H1 (cell line): ENCODE measurements at regions not wholly inside any gene's neighbourhood (a gene's known extent, or its start where the extent isn't known, plus 50 kb on each side); places are given as distances from the start of the nearest gene placed in this dataset.

Experiments
- CTCF ChIA-PET: fragments of 300-600 bp; sonication (Branson Sonifier 250); formaldehyde crosslinking; loops from one replicate; lab custom pipeline; 2021; ENCODE audit not compliant: partially characterized antibody; lab: Charles Lee
- POLR2A ChIA-PET: fragments of 300-600 bp; sonication (Branson Sonifier 250); formaldehyde crosslinking; loops from one replicate; lab custom pipeline; 2021; ENCODE audit warnings: inconsistent platforms; ENCODE audit not compliant: partially characterized antibody; lab: Charles Lee
- DNase-seq, 2 experiments: peaks; one replicate each; pipeline versions ENCODE4 v3.0.0 to v3.0.0-alpha.2; 2010 to 2022; ENCODE audit warnings: low spot score in 2 of 2, low read depth in 1 of 2, mixed read lengths in 1 of 2
- FAIRE-seq: peaks from 2 replicates; lab custom pipeline; 2011; peaks lifted over from hg19 to GRCh38; lab: Jason Lieb, UNC
- H2AFZ ChIP-seq: 2 replicates; pipeline ENCODE4 v1.8.1; 2012; ENCODE audit warnings: low read length, inconsistent platforms
- H2AK5ac ChIP-seq: 2 replicates; pipeline ENCODE4 v1.6.1; 2013; ENCODE audit warnings: low read depth, low read length
- H2BK120ac ChIP-seq: replicated peaks from 2 replicates; pipeline ENCODE3; 2013; ENCODE audit warnings: low read depth, low read length, inconsistent platforms
- H2BK12ac ChIP-seq: 2 replicates; pipeline ENCODE4 v1.6.1; 2013; ENCODE audit warnings: low read depth, low read length
- H2BK15ac ChIP-seq: 2 replicates; pipeline ENCODE4 v1.6.1; 2013; ENCODE audit warnings: low read length
- H2BK20ac ChIP-seq: 2 replicates; pipeline ENCODE4 v1.6.1; 2013; ENCODE audit warnings: low read length
- H2BK5ac ChIP-seq: 2 replicates; pipeline ENCODE4 v1.6.1; 2013; ENCODE audit warnings: low read depth, low read length
- H3K14ac ChIP-seq: 2 replicates; pipeline ENCODE4 v1.6.1; 2013; ENCODE audit warnings: inconsistent platforms; ENCODE audit not compliant: insufficient read length
- H3K18ac ChIP-seq: 2 replicates; pipeline ENCODE4 v1.6.1; 2013; ENCODE audit warnings: low read length; ENCODE audit errors: extremely low read depth
- H3K23ac ChIP-seq: 2 replicates; pipeline ENCODE4 v1.6.1; 2013; ENCODE audit warnings: inconsistent platforms; ENCODE audit not compliant: insufficient read length
- H3K23me2 ChIP-seq: 2 replicates; pipeline ENCODE4 v1.6.1; 2013; ENCODE audit warnings: low read depth, low read length
- H3K27ac ChIP-seq: 2 replicates; pipeline ENCODE4 v1.6.1; 2011; ENCODE audit warnings: low read depth, low read length, inconsistent platforms
- H3K27me3 ChIP-seq, 4 experiments: replicated peaks in 1 of 4; 1 replicate in 1 of 4; 2 replicates in 3 of 4; pipeline versions ENCODE4 v1.6.1 to v1.8.1; 2011 to 2013; ENCODE audit warnings: low read length in 3 of 4, mild to moderate bottlenecking in 3 of 4, inconsistent platforms in 2 of 4, mixed read lengths in 2 of 4, moderate library complexity in 1 of 4; ENCODE audit not compliant: control insufficient read depth in 3 of 4, insufficient read depth in 3 of 4; ENCODE audit errors: extremely low read depth in 1 of 4
- H3K36me3 ChIP-seq, 4 experiments: 2 replicates each; pipeline versions ENCODE4 v1.6.1 to v1.8.1; 2011 to 2013; ENCODE audit warnings: mild to moderate bottlenecking in 4 of 4, low read length in 3 of 4, moderate library complexity in 2 of 4, control low read depth in 1 of 4, inconsistent platforms in 1 of 4; ENCODE audit not compliant: insufficient read depth in 4 of 4, control insufficient read depth in 2 of 4
- H3K4ac ChIP-seq: replicated peaks from 2 replicates; pipeline ENCODE3; 2013; ENCODE audit warnings: low read length, low read depth, mixed read lengths, inconsistent platforms; ENCODE audit not compliant: insufficient read length
- H3K4me1 ChIP-seq, 4 experiments: replicated peaks in 1 of 4; 1 replicate in 1 of 4; 2 replicates in 3 of 4; pipeline versions ENCODE4 v1.6.1 to v1.8.1; 2011 to 2013; ENCODE audit warnings: low read length in 3 of 4, inconsistent platforms in 2 of 4, mixed read lengths in 1 of 4; ENCODE audit not compliant: insufficient read depth in 4 of 4, control insufficient read depth in 3 of 4
- H3K4me2 ChIP-seq, 2 experiments: 2 replicates each; pipeline versions ENCODE4 v1.6.1 to v1.8.1; 2011 to 2013; ENCODE audit warnings: low read depth in 2 of 2, low read length in 2 of 2, control low read depth in 1 of 2, inconsistent platforms in 1 of 2, mild to moderate bottlenecking in 1 of 2; ENCODE audit not compliant: insufficient read depth in 1 of 2
- H3K4me3 ChIP-seq, 4 experiments: fragments of 200-600, 300-600 bp in 1 of 4; sonication (generic), shearing (Covaris generic), sonication (Bioruptor Twin) in 1 of 4; 2 replicates each; pipeline versions ENCODE4 v1.5.1 to v1.8.1; 2011 to 2016; ENCODE audit warnings: low read length in 4 of 4, low read depth in 3 of 4, control low read depth in 2 of 4, inconsistent platforms in 2 of 4, mild to moderate bottlenecking in 2 of 4, mixed read lengths in 1 of 4, moderate library complexity in 1 of 4; ENCODE audit not compliant: insufficient read depth in 2 of 4; ENCODE audit errors: extremely low read depth in 1 of 4
- H3K56ac ChIP-seq: replicated peaks from 2 replicates; pipeline ENCODE3; 2013; ENCODE audit warnings: low read depth, mild to moderate bottlenecking, mixed read lengths, low read length, inconsistent platforms; ENCODE audit not compliant: insufficient read length
- H3K79me1 ChIP-seq: 2 replicates; pipeline ENCODE4 v1.6.1; 2013; ENCODE audit warnings: low read depth, low read length, control low read depth
- H3K79me2 ChIP-seq, 2 experiments: 2 replicates each; pipeline versions ENCODE4 v1.6.1 to v1.8.1; 2012 to 2013; ENCODE audit warnings: low read length in 2 of 2, mild to moderate bottlenecking in 2 of 2, inconsistent platforms in 1 of 2; ENCODE audit not compliant: insufficient read depth in 2 of 2, control insufficient read depth in 1 of 2
- H3K9ac ChIP-seq, 4 experiments: replicated peaks in 1 of 4; 1 replicate in 1 of 4; 2 replicates in 3 of 4; pipeline versions ENCODE4 v1.6.1 to v1.8.1; 2011 to 2013; ENCODE audit warnings: low read depth in 3 of 4, low read length in 3 of 4, control low read depth in 2 of 4, mild to moderate bottlenecking in 2 of 4, moderate library complexity in 2 of 4, inconsistent platforms in 1 of 4; ENCODE audit errors: extremely low read depth in 1 of 4
- H3K9me3 ChIP-seq, 2 experiments: 2 replicates each; pipeline versions ENCODE4 v1.6.1 to v1.8.1; 2012 to 2013; ENCODE audit warnings: mild to moderate bottlenecking in 2 of 2, moderate library complexity in 2 of 2, control low read depth in 1 of 2, inconsistent platforms in 1 of 2, low read depth in 1 of 2, low read length in 1 of 2, mixed read lengths in 1 of 2; ENCODE audit not compliant: insufficient read depth in 2 of 2
- H4K20me1 ChIP-seq, 2 experiments: replicated peaks in 1 of 2; 2 replicates each; pipeline versions ENCODE3 to v1.8.1; 2011 to 2013; ENCODE audit warnings: inconsistent platforms in 2 of 2, low read length in 2 of 2, mild to moderate bottlenecking in 1 of 2; ENCODE audit not compliant: insufficient read depth in 2 of 2, control insufficient read depth in 1 of 2
- H4K5ac ChIP-seq: 2 replicates; pipeline ENCODE4 v1.6.1; 2013; ENCODE audit warnings: low read length, low read depth, mixed read lengths, inconsistent platforms; ENCODE audit not compliant: insufficient read length
- H4K8ac ChIP-seq: 2 replicates; pipeline ENCODE4 v1.8.0; 2013; ENCODE audit warnings: mild to moderate bottlenecking, moderate library complexity, low read length, inconsistent platforms; ENCODE audit not compliant: insufficient read depth; ENCODE audit errors: extremely low read depth
- H4K91ac ChIP-seq: replicated peaks from 2 replicates; pipeline ENCODE3; 2013; ENCODE audit warnings: low read length, mixed read lengths, inconsistent platforms; ENCODE audit not compliant: insufficient read length
- ATF2 ChIP-seq: IDR thresholded peaks from 2 replicates; pipeline ENCODE4 v1.6.1; 2012; ENCODE audit warnings: low read length, inconsistent platforms
- BACH1 ChIP-seq: IDR thresholded peaks from 2 replicates; pipeline ENCODE4 v1.6.1; 2012; ENCODE audit warnings: low read length, improper control_type of control experiment
- CREB1 ChIP-seq: IDR thresholded peaks from 2 replicates; pipeline ENCODE4 v1.6.1; 2012; ENCODE audit warnings: inconsistent platforms
- CTBP2 ChIP-seq: IDR thresholded peaks from 2 replicates; pipeline ENCODE4 v1.7.0; 2011; ENCODE audit warnings: borderline replicate concordance, mild to moderate bottlenecking, moderate library complexity, mixed read lengths, low read length; ENCODE audit not compliant: insufficient read depth, insufficient read length
- GABPA ChIP-seq: IDR thresholded peaks from 2 replicates; pipeline ENCODE4 v1.6.1; 2011; ENCODE audit warnings: mild to moderate bottlenecking, low read length, moderate library complexity, borderline replicate concordance; ENCODE audit not compliant: insufficient read depth
- RAD21 ChIP-seq, 2 experiments: IDR thresholded peaks in 1 of 2; conservative IDR thresholded peaks in 1 of 2; 2 replicates each; pipeline ENCODE4 v1.6.1; 2011; ENCODE audit warnings: low read depth in 2 of 2, low read length in 2 of 2, improper control_type of control experiment in 1 of 2, inconsistent platforms in 1 of 2, mild to moderate bottlenecking in 1 of 2, moderate library complexity in 1 of 2
- SAP30 ChIP-seq: fragments of 300-600 bp; sonication (generic); IDR thresholded peaks from 2 replicates; pipeline ENCODE4 v1.7.1; 2012; ENCODE audit warnings: low read length, moderate library complexity, mild to moderate bottlenecking, inconsistent platforms; ENCODE audit not compliant: insufficient read depth, insufficient replicate concordance
- SP4 ChIP-seq: IDR thresholded peaks from 2 replicates; pipeline ENCODE4 v1.6.1; 2012; ENCODE audit warnings: low read length, inconsistent platforms
- TAF1 ChIP-seq: IDR thresholded peaks from 2 replicates; pipeline ENCODE4 v1.6.1; 2011; ENCODE audit warnings: mild to moderate bottlenecking, low read depth, low read length
- TAF7 ChIP-seq: optimal IDR thresholded peaks from 2 replicates; pipeline ENCODE3; 2011; ENCODE audit warnings: low read depth, mild to moderate bottlenecking, inconsistent platforms, low read length, moderate library complexity, borderline replicate concordance
- TBP ChIP-seq: IDR thresholded peaks from 2 replicates; pipeline ENCODE4 v1.6.1; 2011; ENCODE audit warnings: low read depth, low read length, improper control_type of control experiment
- USF2 ChIP-seq: IDR thresholded peaks from 2 replicates; pipeline ENCODE4 v1.6.1; 2011; ENCODE audit warnings: low read length, improper control_type of control experiment
- WGBS, 2 experiments: shearing (Covaris generic) in 1 of 2; methylation state at CpG; one replicate each; pipeline versions ENCODE4 v1.1.6 to v1.1.7; 2013 to 2015; ENCODE audit warnings: low lambda C conversion rate in 2 of 2, mixed read lengths in 2 of 2, inconsistent platforms in 1 of 2, low coverage in 1 of 2, missing lambda C conversion rate in 1 of 2; ENCODE audit not compliant: insufficient replicate concordance in 2 of 2, insufficient coverage in 1 of 2, insufficient read length in 1 of 2; ENCODE audit errors: extremely low coverage in 1 of 2, missing lambda C conversion rate in 1 of 2; 5-methylcytosine and 5-hydroxymethylcytosine counted together

- FAIRE-seq = no peak
- Histone ChIP-seq H3K27me3 (no peaks in the 10 kb centered on the region), H4K91ac (no peak overlapping the region), H3K79me2 (no peaks in the 10 kb centered on the region), H2BK5ac (no peak overlapping the region), H3K23ac (no peak overlapping the region), H4K8ac (no peak overlapping the region), H2AFZ (no peak overlapping the region), H3K4me3 (no peak overlapping the region), H3K36me3 (no peaks in the 10 kb centered on the region), H2BK20ac (no peak overlapping the region), H2AK5ac (no peak overlapping the region), H3K4ac (no peak overlapping the region), H3K14ac (no peak overlapping the region), H3K79me1 (no peaks in the 10 kb centered on the region), H2BK12ac (no peak overlapping the region), H3K9me3 (no peaks in the 10 kb centered on the region), H3K27ac (no peak overlapping the region), H3K9ac (no peak overlapping the region), H4K20me1 (no peaks in the 10 kb centered on the region), H3K4me1 (no peaks in the 10 kb centered on the region), H3K23me2 (no peaks in the 10 kb centered on the region; the same call in 1 of the 2 replicates), H3K56ac (no peak overlapping the region), H2BK120ac (no peak overlapping the region), H3K4me2 (no peak overlapping the region), H2BK15ac (no peak overlapping the region), H4K5ac (no peak overlapping the region), H3K18ac (no peak overlapping the region)
- 93% methylated on average over 4 of the region's 4 CpGs; no CpG with 5 or more reads in 1 of the 2 experiments for WGBS, 2 experiments
- CTCF ChIA-PET = interaction anchor here (1.2 to 1.8 kb wide), 5 partner anchors 10 to 165 kb away, joined by 3 to 8 read pairs (median 4); no protein-coding TSS in a partner anchor
- POLR2A ChIA-PET = no interaction called here
- no peak for DNase-seq
- TF ChIP-seq SAP30 = no peak
- no peak for TF ChIP-seq USF2
- no peak for TF ChIP-seq RAD21 (IDR thresholded peaks at IDR 0.05 in 1 of 2, conservative IDR thresholded peaks at IDR 0.05 in 1 of 2; ENCODE audit: low read depth in 2 of 2, low read length in 2 of 2)
- TF ChIP-seq TBP = no peak
- TF ChIP-seq SP4 = no peak
- TF ChIP-seq ATF2 = no peak
- TF ChIP-seq GABPA = no peak
- TF ChIP-seq BACH1 = no peak
- no peak for TF ChIP-seq CREB1
- no peak for TF ChIP-seq TAF7
- TF ChIP-seq TAF1 = no peak
- TF ChIP-seq CTBP2 = no peak
Measured at GRCh38 chr7:25402532-25402931, 174.2 kb upstream of the NPVF start.
